ENCODE measurements at regions not wholly inside any gene's neighbourhood (a gene's known extent, or its start where the extent isn't known, plus 50 kb on each side); places are given as distances from the start of the nearest gene placed in this dataset.

DNA sequence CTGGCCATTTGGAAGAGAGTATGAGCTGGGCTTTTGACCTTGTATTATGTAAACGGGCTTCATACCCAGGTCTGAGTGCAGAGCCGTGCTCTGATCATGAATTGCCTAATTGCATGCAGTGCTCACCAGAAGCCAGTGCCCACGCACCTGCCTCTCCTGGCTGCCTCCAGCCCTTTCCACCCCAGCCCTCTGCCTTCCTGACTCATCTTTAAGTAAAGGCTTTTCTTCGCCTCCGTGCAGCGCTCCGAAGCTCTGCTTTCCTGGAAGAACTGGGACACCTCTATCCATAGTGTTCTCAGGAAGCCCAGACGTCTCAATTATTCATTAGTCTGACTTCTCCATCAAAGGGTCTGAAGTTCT lies 413.7 kb downstream of the PTPRU start:
- no peaks in the 10 kb centered on the region for H3K36me3 ChIP-seq
- TF ChIP-seq EP300 (IDR thresholded peaks at IDR 0.05) = no peak
- TF ChIP-seq POLR2A (IDR thresholded peaks at IDR 0.05) = no peak
- no peak for TF ChIP-seq CTCF (IDR thresholded peaks at IDR 0.05)
- no peak for TF ChIP-seq POLR2AphosphoS5 (IDR thresholded peaks at IDR 0.05)
- no peak for ATAC-seq (ENCODE audit: low FRiP score in 2 of 2)
- peak in 1 of 2 donors; percentile 14 for DNase-seq
- no peaks in the 10 kb centered on the region for H3K9me3 ChIP-seq
- 75 to 89% methylated on average over 8 of the region's 8 CpGs for WGBS, 2 donors
- H3K27ac ChIP-seq = no peak overlapping the region
- no peaks in the 10 kb centered on the region for H3K4me1 ChIP-seq
- no peak overlapping the region for H3K4me3 ChIP-seq
- no peaks in the 10 kb centered on the region for H3K27me3 ChIP-seq

GRCh38 chr1:29649189-29650040 lies 413.1 kb downstream of the PTPRU start:
- ATAC-seq (ENCODE audit: low FRiP score in 2 of 2) (no peak), DNase-seq (peak in 1 of 2 donors; percentile 6)
- H3K4me1 ChIP-seq = no peaks in the 10 kb centered on the region
- no peak overlapping the region for H3K27ac ChIP-seq
- H3K27me3 ChIP-seq = no peaks in the 10 kb centered on the region
- H3K36me3 ChIP-seq = no peaks in the 10 kb centered on the region
- WGBS, 2 donors = 81 to 84% methylated on average over 14 to 15 of the region's 15 CpGs
- TF ChIP-seq EP300 (IDR thresholded peaks at IDR 0.05) = no peak
- TF ChIP-seq POLR2AphosphoS5 (IDR thresholded peaks at IDR 0.05) = no peak
- TF ChIP-seq POLR2A (IDR thresholded peaks at IDR 0.05) = no peak
- no peak for TF ChIP-seq CTCF (IDR thresholded peaks at IDR 0.05)
- no peaks in the 10 kb centered on the region for H3K9me3 ChIP-seq
- no peak overlapping the region for H3K4me3 ChIP-seq

DNA sequence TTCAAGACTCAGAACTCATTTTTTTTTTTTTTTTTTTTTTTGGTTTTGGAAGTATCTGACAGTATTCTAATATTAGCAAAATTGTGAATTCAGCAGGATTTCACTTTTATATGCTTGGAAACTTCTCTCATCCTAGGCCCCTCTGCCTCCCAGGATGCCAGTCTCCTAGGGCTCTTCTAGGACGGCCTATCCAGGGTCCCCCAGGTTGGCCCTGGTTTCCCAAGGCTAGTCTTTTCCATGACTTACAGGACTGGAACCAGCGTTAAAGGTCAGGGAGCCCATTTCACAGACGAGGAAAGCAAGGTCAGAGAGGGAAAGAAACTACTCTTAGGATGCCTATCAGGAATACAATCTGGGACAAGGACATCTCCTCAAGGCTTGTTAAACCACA lies 412.5 kb downstream of the PTPRU start:
- H3K27ac ChIP-seq = no peak overlapping the region
- no peaks in the 10 kb centered on the region for H3K36me3 ChIP-seq
- TF ChIP-seq EP300 (IDR thresholded peaks at IDR 0.05) (no peak), POLR2A (IDR thresholded peaks at IDR 0.05) (no peak), CTCF (IDR thresholded peaks at IDR 0.05) (no peak), POLR2AphosphoS5 (IDR thresholded peaks at IDR 0.05) (no peak)
- H3K4me3 ChIP-seq = no peak overlapping the region
- WGBS, 2 donors = 85 to 92% methylated on average over 3 of the region's 3 CpGs
- no peaks in the 10 kb centered on the region for H3K27me3 ChIP-seq
- ATAC-seq (ENCODE audit: low FRiP score in 2 of 2) (no peak), DNase-seq (peak in 1 of 2 donors; percentile 1)
- no peaks in the 10 kb centered on the region for H3K4me1 ChIP-seq
- no peaks in the 10 kb centered on the region for H3K9me3 ChIP-seq

GRCh38 chr1:29648026-29648425 lies 411.7 kb downstream of the PTPRU start:
- Histone ChIP-seq H3K4me3 (no peak overlapping the region), H3K27me3 (no peaks in the 10 kb centered on the region), H3K36me3 (no peaks in the 10 kb centered on the region), H3K27ac (no peak overlapping the region), H3K9me3 (no peaks in the 10 kb centered on the region), H3K4me1 (no peaks in the 10 kb centered on the region)
- no peak for TF ChIP-seq POLR2A (IDR thresholded peaks at IDR 0.05)
- TF ChIP-seq POLR2AphosphoS5 (IDR thresholded peaks at IDR 0.05) = no peak
- TF ChIP-seq CTCF (IDR thresholded peaks at IDR 0.05) = no peak
- DNase-seq (no peak), ATAC-seq (ENCODE audit: low FRiP score in 2 of 2) (no peak)
- 60 to 68% methylated on average over 4 of the region's 4 CpGs for whole genome bisulfite sequencing, 2 donors

GRCh38 chr1:29647581-29647980 lies 411.3 kb downstream of the PTPRU start:
- no peak for TF ChIP-seq POLR2AphosphoS5 (IDR thresholded peaks at IDR 0.05)
- TF ChIP-seq CTCF (IDR thresholded peaks at IDR 0.05) = no peak
- TF ChIP-seq EP300 (IDR thresholded peaks at IDR 0.05) = no peak
- TF ChIP-seq POLR2A (IDR thresholded peaks at IDR 0.05) = no peak
- ATAC-seq (ENCODE audit: low FRiP score in 2 of 2) (no peak), DNase-seq (no peak)
- 64 to 71% methylated on average over 1 of the region's 1 CpG for WGBS, 2 donors
- Histone ChIP-seq H3K27ac (no peak overlapping the region), H3K36me3 (no peaks in the 10 kb centered on the region), H3K9me3 (no peaks in the 10 kb centered on the region), H3K4me1 (no peaks in the 10 kb centered on the region), H3K4me3 (no peak overlapping the region), H3K27me3 (no peaks in the 10 kb centered on the region)

Data from upper lobe of left lung (tissue), 6 donors.